ENCODE measurements at regions not wholly inside any gene's neighbourhood (a gene's known extent, or its start where the extent isn't known, plus 50 kb on each side); places are given as distances from the start of the nearest gene placed in this dataset.
A peak's percentile ranks its signal among the peaks of the same experiment; 100 is the strongest.
"Not testable (repeated sequence)": the region's sequence is repeated elsewhere in the genome, so short reads cannot be mapped to it uniquely, and the experiment has no call there.

- DNase-seq = no peak
These were observed 344.7 kb upstream of the PTBP2 start for GRCh38 chr1:96376846-96377245.

- no peak for DNase-seq
These were observed 337.0 kb upstream of the PTBP2 start for GRCh38 chr1:96384611-96385010.

GRCh38 chr1:96387785-96388184 is 333.8 kb upstream of the PTBP2 start:
- no peak for DNase-seq

GRCh38 chr1:96388421-96389310 is 332.9 kb upstream of the PTBP2 start:
- no peak for DNase-seq

- DNase-seq = no peak
These were observed 321.5 kb upstream of the PTBP2 start for GRCh38 chr1:96400089-96400488.

GRCh38 chr1:96409087-96409486 is 312.5 kb upstream of the PTBP2 start:
- DNase-seq = no peak

GRCh38 chr1:96409689-96410088 is 311.9 kb upstream of the PTBP2 start:
- no peak for DNase-seq

- DNase-seq = no peak
These were observed 310.6 kb upstream of the PTBP2 start for GRCh38 chr1:96411006-96411405.

GRCh38 chr1:96414598-96414997 is 307.0 kb upstream of the PTBP2 start:
- DNase-seq = no peak

- peak; percentile 1 for DNase-seq
These were observed 305.4 kb upstream of the PTBP2 start for GRCh38 chr1:96416111-96416595.

GRCh38 chr1:96416701-96417444 is 304.7 kb upstream of the PTBP2 start:
- DNase-seq = peak; percentile 10

GRCh38 chr1:96418969-96419368 is 302.6 kb upstream of the PTBP2 start:
- no peak for DNase-seq

- no peak for DNase-seq
These were observed 296.7 kb upstream of the PTBP2 start for GRCh38 chr1:96424877-96425276.

- DNase-seq = no peak
These were observed 296.0 kb upstream of the PTBP2 start for GRCh38 chr1:96425382-96426129.

GRCh38 chr1:96427616-96428015 is 294.0 kb upstream of the PTBP2 start:
- DNase-seq = no peak

GRCh38 chr1:96445302-96445701 is 276.3 kb upstream of the PTBP2 start:
- no peak for DNase-seq

GRCh38 chr1:96464066-96464465 is 257.5 kb upstream of the PTBP2 start:
- DNase-seq = no peak

- DNase-seq = no peak
These were observed 257.1 kb upstream of the PTBP2 start for GRCh38 chr1:96464522-96464921.

- DNase-seq = no peak
These were observed 256.6 kb upstream of the PTBP2 start for GRCh38 chr1:96464991-96465390.

- DNase-seq = no peak
These were observed 256.1 kb upstream of the PTBP2 start for GRCh38 chr1:96465441-96465840.

- DNase-seq = no peak
These were observed 254.7 kb upstream of the PTBP2 start for GRCh38 chr1:96466842-96467241.

- not testable (repeated sequence) for DNase-seq
These were observed 251.9 kb upstream of the PTBP2 start for GRCh38 chr1:96469726-96470125.

GRCh38 chr1:96472471-96472870 is 249.1 kb upstream of the PTBP2 start:
- DNase-seq = no peak

Data from suppressor macrophage treated with lipopolysaccharide for 4 hours (primary cell).